22Rv1 (cell line): ENCODE measurements at regions not wholly inside any gene's neighbourhood (a gene's known extent, or its start where the extent isn't known, plus 50 kb on each side); places are given as distances from the start of the nearest gene placed in this dataset.

ENCODE experiments used
- H3K27ac ChIP-seq: fragments of 450-650 bp; 2 replicates; pipeline ENCODE4 v1.5.1; 2017
- ZFX ChIP-seq: fragments of 450-650 bp; IDR thresholded peaks from 2 replicates; pipeline ENCODE4 v1.6.1; 2017; ENCODE audit warnings: antibody characterized with exemption, borderline replicate concordance
- TF ChIP-seq, protein P1 (sequence below): fragments of 450-650 bp; IDR thresholded peaks from 2 replicates; pipeline ENCODE4 v1.5.1; 2017; ENCODE audit warnings: mild to moderate bottlenecking

DNA sequence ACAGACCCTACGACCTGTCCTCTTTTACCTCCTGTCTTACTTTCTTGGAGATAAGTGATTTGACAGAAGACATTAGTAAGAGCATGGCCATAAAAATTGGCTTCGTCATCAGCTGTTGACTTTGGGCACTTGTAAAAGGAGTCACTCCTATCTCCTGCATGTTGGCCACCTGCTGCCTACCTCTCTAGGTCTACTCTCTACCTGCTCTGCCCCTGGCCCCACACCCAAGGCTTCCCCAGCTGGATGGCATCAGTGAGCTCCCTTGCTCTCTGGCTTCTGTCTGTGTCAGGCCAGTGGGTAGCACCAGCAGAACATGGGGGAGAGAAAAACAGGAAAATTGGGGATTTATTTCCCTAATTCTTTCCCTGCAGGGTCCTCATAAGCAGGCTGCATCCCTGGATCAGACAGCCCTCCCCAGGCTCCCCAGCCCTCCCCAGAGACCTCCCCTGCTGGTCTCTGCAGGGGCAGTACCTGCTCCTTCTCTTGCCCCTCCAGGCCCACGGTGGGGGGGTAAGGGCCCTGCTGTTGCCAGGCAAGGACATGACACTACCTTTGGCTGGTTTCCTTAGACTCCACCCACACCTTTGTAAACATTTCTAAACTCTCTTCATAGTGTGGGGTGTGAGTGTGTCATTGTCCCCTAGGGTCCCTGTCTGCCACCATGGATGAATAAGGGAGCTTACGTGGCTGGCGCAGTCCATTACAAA lies 157.0 kb upstream of the NECTIN1 start:
- no peak for TF ChIP-seq ZFX
- TF ChIP-seq, protein P1, sequence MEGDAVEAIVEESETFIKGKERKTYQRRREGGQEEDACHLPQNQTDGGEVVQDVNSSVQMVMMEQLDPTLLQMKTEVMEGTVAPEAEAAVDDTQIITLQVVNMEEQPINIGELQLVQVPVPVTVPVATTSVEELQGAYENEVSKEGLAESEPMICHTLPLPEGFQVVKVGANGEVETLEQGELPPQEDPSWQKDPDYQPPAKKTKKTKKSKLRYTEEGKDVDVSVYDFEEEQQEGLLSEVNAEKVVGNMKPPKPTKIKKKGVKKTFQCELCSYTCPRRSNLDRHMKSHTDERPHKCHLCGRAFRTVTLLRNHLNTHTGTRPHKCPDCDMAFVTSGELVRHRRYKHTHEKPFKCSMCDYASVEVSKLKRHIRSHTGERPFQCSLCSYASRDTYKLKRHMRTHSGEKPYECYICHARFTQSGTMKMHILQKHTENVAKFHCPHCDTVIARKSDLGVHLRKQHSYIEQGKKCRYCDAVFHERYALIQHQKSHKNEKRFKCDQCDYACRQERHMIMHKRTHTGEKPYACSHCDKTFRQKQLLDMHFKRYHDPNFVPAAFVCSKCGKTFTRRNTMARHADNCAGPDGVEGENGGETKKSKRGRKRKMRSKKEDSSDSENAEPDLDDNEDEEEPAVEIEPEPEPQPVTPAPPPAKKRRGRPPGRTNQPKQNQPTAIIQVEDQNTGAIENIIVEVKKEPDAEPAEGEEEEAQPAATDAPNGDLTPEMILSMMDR: no peak
- H3K27ac ChIP-seq: no peak overlapping the region

DNA sequence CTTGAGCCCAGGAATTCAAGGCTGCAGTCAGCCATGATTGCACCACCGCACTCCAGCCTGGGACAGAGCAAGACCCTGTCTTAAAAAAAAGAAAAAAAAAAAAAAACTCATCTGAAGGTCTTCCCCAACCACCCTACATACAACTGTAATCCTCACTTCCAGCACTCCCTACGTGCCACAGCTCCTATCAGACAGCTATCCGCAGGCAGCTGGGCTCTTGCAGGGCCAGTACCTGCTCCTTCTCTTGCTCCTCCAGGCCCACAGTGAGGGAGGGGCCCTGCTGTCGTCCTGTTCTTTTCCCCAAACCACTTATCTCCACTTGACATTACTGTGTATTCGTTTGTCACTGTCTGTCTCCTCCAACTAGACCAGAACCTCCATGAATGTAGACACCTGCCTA lies 156.1 kb upstream of the NECTIN1 start:
- TF ChIP-seq, protein P1: no peak
- no peak for TF ChIP-seq ZFX

DNA sequence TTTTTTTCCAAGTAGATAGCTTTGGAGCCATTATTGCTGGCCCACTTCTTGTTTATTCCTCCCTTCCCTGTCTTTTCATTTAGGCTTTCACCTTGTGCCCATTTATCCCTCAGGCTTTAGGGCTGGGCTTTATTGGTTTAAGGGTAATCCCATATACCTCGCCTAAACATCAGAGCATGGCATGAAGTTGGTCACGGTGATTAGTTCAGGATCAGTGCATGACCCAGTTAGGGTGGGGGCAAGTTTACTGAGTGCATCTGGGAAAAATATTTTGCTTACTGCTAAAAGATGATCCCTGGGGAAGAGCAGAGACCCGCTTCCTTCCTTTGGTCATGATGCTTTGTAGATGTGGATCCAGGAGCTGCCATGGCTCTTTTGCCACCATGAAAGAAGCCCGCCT lies 153.3 kb upstream of the NECTIN1 start:
- no peak overlapping the region for H3K27ac ChIP-seq
- TF ChIP-seq, protein P1: no peak
- no peak for TF ChIP-seq ZFX

More for the DNA sequence above, 156.1 kb upstream of the NECTIN1 start:
- H3K27ac ChIP-seq: no peak overlapping the region

DNA sequence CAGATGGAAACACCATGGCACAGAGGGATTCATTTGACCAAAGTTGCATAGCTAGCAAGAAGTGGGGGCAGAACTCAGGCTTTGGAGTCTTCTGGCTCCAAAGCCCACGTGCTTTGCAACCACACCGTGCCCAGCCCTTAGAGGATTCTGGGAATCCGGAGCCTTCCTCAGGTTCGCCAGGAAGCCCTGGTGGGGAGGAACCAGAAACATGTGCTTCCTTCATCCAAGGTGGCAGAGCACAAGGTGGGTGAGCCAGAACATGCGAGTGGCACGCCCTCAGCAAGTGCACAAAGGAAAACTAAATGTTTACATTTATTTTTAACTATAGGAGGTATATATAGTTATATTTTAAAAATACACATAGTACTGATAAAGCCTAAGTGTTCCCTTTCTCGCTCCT lies 151.9 kb upstream of the NECTIN1 start:
- H3K27ac ChIP-seq: no peak overlapping the region
- TF ChIP-seq, protein P1: no peak
- no peak for TF ChIP-seq ZFX

DNA sequence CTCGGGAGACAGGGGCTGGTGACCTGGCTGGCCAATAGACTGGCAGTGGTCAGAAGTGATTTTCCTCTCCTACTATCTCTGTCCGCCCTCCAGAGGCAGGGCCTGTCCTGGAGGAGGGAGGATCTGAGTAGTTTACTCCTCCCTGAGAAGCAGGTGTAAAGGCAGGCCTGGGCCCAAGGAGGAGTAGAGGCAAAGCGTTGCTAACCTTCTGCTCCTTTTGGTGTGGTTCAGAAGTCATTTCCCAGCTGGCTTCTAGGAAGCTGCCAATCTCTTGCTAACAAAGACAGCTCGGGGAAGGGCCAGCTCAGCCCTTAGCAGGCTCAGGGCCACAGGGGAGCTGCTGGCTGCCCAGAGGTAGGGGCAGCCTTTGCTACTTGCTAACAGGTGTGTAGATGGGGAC lies 151.1 kb upstream of the NECTIN1 start:
- no peak overlapping the region for H3K27ac ChIP-seq
- TF ChIP-seq, protein P1: no peak
- TF ChIP-seq ZFX: no peak

DNA sequence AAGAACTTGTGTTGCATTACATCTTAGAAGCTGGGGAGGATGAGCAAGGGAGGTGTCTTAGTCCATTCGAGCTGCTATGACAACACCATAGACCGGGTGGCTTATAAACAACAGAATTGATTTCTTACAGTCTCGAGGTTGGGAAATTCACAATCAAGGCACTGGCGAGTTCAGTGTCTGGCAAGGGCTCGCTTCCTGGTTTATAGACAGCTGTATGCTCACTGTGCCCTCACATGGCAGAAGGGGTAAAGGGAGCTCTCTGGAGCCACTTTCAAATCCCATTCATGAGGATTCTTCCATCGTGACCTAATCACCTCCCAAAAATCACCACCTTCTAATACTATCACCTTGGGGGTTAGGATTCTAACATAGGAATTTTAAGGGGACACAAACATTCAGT lies 150.0 kb upstream of the NECTIN1 start:
- TF ChIP-seq, protein P1: no peak
- no peak for TF ChIP-seq ZFX
- no peak overlapping the region for H3K27ac ChIP-seq

DNA sequence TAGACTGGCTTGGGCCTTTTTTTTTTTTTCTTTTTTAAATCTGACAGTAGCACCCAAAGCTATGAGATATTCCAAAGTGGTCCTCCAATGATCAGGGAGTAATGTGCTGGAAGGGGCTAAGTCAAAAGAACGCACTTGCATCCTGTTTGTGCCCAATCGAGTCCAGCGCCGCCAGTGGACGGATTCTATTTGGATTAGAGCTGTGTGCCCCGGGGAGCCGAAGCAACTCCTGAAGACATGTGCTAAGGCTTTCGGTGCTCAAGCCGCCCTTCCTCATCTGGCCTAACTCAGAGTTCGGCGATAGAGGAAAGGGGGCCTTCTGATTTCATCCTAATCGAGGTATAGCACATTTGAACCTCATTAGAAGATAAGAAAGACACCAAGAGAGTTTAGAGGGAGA lies 147.8 kb upstream of the NECTIN1 start:
- TF ChIP-seq, protein P1: no peak
- TF ChIP-seq ZFX: no peak
- no peak overlapping the region for H3K27ac ChIP-seq
